CD4-positive, CD25-positive, alpha-beta regulatory T cell (primary cell): ENCODE measurements at regions not wholly inside any gene's neighbourhood (a gene's known extent, or its start where the extent isn't known, plus 50 kb on each side); places are given as distances from the start of the nearest gene placed in this dataset.
"Not testable (repeated sequence)": the region's sequence is repeated elsewhere in the genome, so short reads cannot be mapped to it uniquely, and the experiment has no call there.

Source experiments
- ATAC-seq, 2 donors: fragments of 150-1000 bp; cut with Tn5 transposase; one replicate each; pipeline ENCODE4 v1.10.0; 2021; ENCODE audit warnings: low read depth in 2 of 2, moderate number of reproducible peaks in 2 of 2, moderate library complexity in 1 of 2
- DNase-seq, 3 donors: peaks; one replicate each; pipeline versions ENCODE4 v3.0.0 to v3.0.0-alpha.2; 2012 to 2022; ENCODE audit warnings: mixed read lengths in 1 of 3
- H3K27ac ChIP-seq: one replicate; pipeline ENCODE4 v1.7.0; 2013; ENCODE audit warnings: mild to moderate bottlenecking, low read length; ENCODE audit not compliant: insufficient read depth, poor library complexity, severe bottlenecking
- H3K27me3 ChIP-seq: one replicate; pipeline ENCODE4 v1.7.0; 2013; ENCODE audit warnings: low read length; ENCODE audit not compliant: control insufficient read depth, insufficient read depth
- H3K36me3 ChIP-seq: one replicate; pipeline ENCODE4 v1.7.0; 2013; ENCODE audit warnings: mild to moderate bottlenecking, low read length, moderate library complexity; ENCODE audit not compliant: control insufficient read depth, insufficient read depth
- H3K4me1 ChIP-seq: 2 replicates; pipeline ENCODE4 v1.7.0; 2013; ENCODE audit warnings: mild to moderate bottlenecking, low read length; ENCODE audit not compliant: insufficient read depth, control insufficient read depth, poor library complexity, severe bottlenecking
- H3K4me3 ChIP-seq: one replicate; pipeline ENCODE4 v1.7.0; 2013; ENCODE audit warnings: low read depth, mild to moderate bottlenecking, low read length, moderate library complexity
- H3K9me3 ChIP-seq, 2 experiments: 1 replicate in 1 of 2; 2 replicates in 1 of 2; pipeline ENCODE4 v1.7.0; 2013; ENCODE audit warnings: low read length in 2 of 2, mild to moderate bottlenecking in 1 of 2, moderate library complexity in 1 of 2; ENCODE audit not compliant: control insufficient read depth in 2 of 2
- H3K27ac Mint-ChIP-seq, 3 donors: one replicate each; pipeline ENCODE4 v1.8.0; 2020 to 2022; ENCODE audit warnings: mild to moderate bottlenecking in 3 of 3, mixed read lengths in 3 of 3, moderate library complexity in 2 of 3
- H3K27me3 Mint-ChIP-seq: one replicate; pipeline ENCODE4 v1.8.0; 2022; ENCODE audit warnings: mild to moderate bottlenecking, mixed read lengths
- H3K36me3 Mint-ChIP-seq: one replicate; pipeline ENCODE4 v1.8.0; 2020; ENCODE audit warnings: mixed read lengths
- H3K4me1 Mint-ChIP-seq, 4 donors: one replicate each; pipeline ENCODE4 v1.8.0; 2020 to 2022; ENCODE audit warnings: mixed read lengths in 4 of 4, mild to moderate bottlenecking in 1 of 4
- H3K4me3 Mint-ChIP-seq, 4 donors: one replicate each; pipeline ENCODE4 v1.8.0; 2020 to 2022; ENCODE audit warnings: mild to moderate bottlenecking in 4 of 4, mixed read lengths in 4 of 4, moderate library complexity in 3 of 4
- H3K9me3 Mint-ChIP-seq, 7 donors: one replicate each; pipeline ENCODE4 v1.8.0; 2020 to 2022; ENCODE audit warnings: mixed read lengths in 7 of 7, mild to moderate bottlenecking in 3 of 7, moderate library complexity in 2 of 7

DNA sequence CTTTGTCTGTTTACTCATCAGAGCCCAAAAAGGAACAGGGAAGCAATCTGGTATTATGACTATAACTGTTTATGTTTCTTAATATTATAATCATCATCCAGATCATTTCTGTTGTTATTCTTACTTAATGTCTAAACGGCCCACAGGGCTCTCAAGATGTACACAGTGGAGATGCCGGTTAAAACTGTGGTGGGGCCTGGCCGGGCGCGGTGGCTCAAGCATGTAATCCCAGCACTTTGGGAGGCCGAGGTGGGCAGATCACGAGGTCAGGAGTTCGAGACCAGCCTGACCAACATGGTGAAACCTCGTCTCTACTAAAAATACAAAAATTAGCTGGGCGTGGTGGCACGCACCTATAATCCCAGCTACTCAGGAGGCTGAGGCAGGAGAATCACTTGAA is 381.2 kb upstream of the CAMK1G start:
- peaks cover 15% of the 10 kb centered on the region for H3K27me3 Mint-ChIP-seq
- not testable (repeated sequence) for H3K27ac ChIP-seq, H3K36me3 Mint-ChIP-seq, H3K9me3 Mint-ChIP-seq, ATAC-seq, H3K4me3 ChIP-seq, H3K9me3 ChIP-seq, DNase-seq, H3K27me3 ChIP-seq, H3K4me3 Mint-ChIP-seq, H3K4me1 Mint-ChIP-seq, H3K36me3 ChIP-seq, H3K4me1 ChIP-seq
- peak overlapping the region in 1 of 3 donors; percentile 32 for H3K27ac Mint-ChIP-seq

DNA sequence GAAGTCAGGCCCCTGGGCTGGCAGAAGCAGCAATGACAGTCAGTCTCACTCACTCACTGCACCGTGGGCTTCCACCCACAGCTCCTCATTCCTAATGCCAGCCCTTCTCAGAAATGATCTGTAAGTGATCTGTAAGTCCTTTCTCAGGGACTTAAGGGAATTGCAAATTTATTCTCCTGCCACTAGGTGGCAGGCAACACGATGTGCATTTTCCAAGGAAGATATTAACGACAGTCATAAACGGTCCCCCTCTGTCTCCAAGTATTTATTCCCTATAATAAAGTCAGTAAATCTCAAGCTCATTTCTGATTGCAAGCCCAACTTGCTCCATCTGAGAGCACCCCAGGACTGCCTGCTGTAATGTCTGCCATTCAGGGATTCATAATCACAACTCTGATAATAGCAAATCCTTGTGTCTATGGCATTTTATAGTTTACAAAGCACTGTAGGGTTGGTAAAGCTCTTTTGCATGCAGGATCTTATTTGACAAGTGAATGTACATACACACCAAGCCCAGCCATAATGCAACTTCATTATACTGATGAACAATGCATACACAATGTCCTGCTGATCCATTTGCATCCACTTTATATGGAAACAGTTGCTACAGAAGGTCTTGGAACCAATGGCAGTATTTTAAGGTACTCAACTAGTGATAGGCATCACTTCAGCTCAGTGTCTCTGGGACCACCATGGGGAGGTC is 380.5 kb upstream of the CAMK1G start:
- Histone ChIP-seq H3K27ac (no peak overlapping the region), H3K4me3 (no peak overlapping the region), H3K4me1 (no peaks in the 10 kb centered on the region), H3K9me3 (no peaks in the 10 kb centered on the region), H3K27me3 (peaks cover 6% of the 10 kb centered on the region), H3K36me3 (no peaks in the 10 kb centered on the region)
- peaks cover 0 to 6% (median 1%) of the 10 kb centered on the region in 7 donors for H3K9me3 Mint-ChIP-seq
- ATAC-seq (no peak), DNase-seq (peak in 1 of 3 donors; percentile 31)
- H3K27me3 Mint-ChIP-seq = peaks cover 22% of the 10 kb centered on the region
- H3K4me1 Mint-ChIP-seq = peaks cover 0 to 2% (median under 1%) of the 10 kb centered on the region in 4 donors
- no peak overlapping the region for H3K4me3 Mint-ChIP-seq
- no peak overlapping the region for H3K27ac Mint-ChIP-seq
- H3K36me3 Mint-ChIP-seq = no peaks in the 10 kb centered on the region

DNA sequence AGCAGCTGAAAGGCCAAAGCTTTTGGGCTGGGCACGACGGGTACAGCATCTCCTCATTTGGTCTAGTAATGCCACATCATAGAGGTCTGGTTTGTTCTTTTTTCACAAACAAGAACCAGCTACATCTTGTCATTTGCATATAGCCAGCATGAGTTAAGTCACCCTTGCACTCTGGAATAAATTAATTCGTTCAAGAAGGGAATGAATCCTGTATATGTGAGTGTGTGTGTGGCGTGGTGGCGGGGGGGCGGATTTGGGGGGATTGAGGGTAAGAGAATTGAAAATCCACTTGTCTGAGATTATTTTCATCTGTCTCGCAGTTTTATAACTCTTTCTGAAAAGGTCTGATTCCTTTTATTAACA is 380.0 kb upstream of the CAMK1G start:
- Mint-ChIP-seq H3K4me1 (peaks cover 0 to 2% (median under 1%) of the 10 kb centered on the region in 4 donors), H3K4me3 (no peak overlapping the region), H3K27me3 (peaks cover 26% of the 10 kb centered on the region), H3K9me3 (peaks cover 0 to 6% (median 0%) of the 10 kb centered on the region in 7 donors), H3K27ac (no peak overlapping the region), H3K36me3 (no peaks in the 10 kb centered on the region)
- Histone ChIP-seq H3K27ac (no peak overlapping the region), H3K9me3 (no peaks in the 10 kb centered on the region), H3K27me3 (peaks cover 9% of the 10 kb centered on the region), H3K4me1 (no peaks in the 10 kb centered on the region), H3K4me3 (no peak overlapping the region), H3K36me3 (no peaks in the 10 kb centered on the region)
- ATAC-seq (no peak), DNase-seq (no peak)

DNA sequence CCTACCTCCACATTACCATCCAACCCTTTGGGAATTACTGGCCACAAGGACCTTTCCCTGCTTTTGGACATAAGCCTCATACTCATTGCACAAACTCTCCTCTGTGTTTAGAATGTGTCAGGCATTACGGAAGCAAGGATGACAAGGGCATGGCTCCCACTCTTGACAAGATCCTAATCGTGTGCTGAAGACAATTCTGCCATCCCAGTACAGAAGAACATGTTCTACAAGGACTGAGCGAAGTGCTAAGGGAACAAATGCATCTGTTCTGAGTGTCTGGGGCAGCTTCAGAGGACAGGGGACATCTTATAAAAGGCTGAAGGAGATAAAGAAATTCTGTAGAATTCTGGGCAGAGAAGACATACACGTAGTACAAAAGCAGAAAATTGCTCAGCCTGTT is 378.5 kb upstream of the CAMK1G start:
- Histone ChIP-seq H3K4me3 (no peak overlapping the region), H3K27me3 (peaks cover 16% of the 10 kb centered on the region), H3K36me3 (no peaks in the 10 kb centered on the region), H3K9me3 (no peaks in the 10 kb centered on the region), H3K27ac (no peak overlapping the region), H3K4me1 (no peaks in the 10 kb centered on the region)
- DNase-seq = no peak
- ATAC-seq = no peak
- no peaks in the 10 kb centered on the region for H3K36me3 Mint-ChIP-seq
- peaks cover 0 to 2% (median under 1%) of the 10 kb centered on the region in 4 donors for H3K4me1 Mint-ChIP-seq
- peaks cover 0 to 2% (median 0%) of the 10 kb centered on the region in 7 donors for H3K9me3 Mint-ChIP-seq
- no peak overlapping the region for H3K4me3 Mint-ChIP-seq
- no peak overlapping the region for H3K27ac Mint-ChIP-seq
- peaks cover 31% of the 10 kb centered on the region for H3K27me3 Mint-ChIP-seq

DNA sequence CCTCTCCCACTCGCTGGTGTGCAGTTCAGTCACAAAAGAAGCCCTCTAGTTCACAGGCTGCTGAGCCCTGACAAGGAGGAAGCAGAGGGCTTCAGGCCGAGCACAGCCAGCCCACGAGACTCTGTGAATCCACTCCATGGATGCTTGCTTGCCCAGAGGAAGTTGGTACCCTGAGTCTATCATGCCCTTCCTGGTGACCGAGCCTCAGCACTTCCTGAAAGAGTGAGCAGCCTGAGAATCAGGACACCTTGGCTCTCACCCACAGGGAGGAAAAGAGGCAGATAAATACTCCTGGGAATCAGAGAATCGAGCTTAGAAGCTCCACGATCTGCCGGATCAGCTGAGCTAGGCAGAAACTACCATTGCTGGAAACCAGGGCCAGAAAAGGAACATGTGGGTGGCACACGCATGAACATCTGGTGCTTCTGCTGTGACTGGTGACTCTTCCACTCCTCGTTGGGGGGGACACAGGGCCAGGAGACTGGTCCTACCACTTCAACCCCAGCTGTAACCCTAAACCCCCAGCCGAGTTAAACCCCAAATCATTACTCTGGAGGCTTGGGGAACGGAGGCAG is 376.3 kb upstream of the CAMK1G start:
- Mint-ChIP-seq H3K9me3 (no peaks in the 10 kb centered on the region), H3K4me3 (no peak overlapping the region), H3K27ac (no peak overlapping the region), H3K4me1 (peaks cover 0 to 2% (median under 1%) of the 10 kb centered on the region in 4 donors), H3K36me3 (no peaks in the 10 kb centered on the region), H3K27me3 (peaks cover 30% of the 10 kb centered on the region)
- no peak for DNase-seq
- ATAC-seq = no peak
- H3K27me3 ChIP-seq = peaks cover 18% of the 10 kb centered on the region
- no peaks in the 10 kb centered on the region for H3K9me3 ChIP-seq
- no peak overlapping the region for H3K4me3 ChIP-seq
- no peaks in the 10 kb centered on the region for H3K36me3 ChIP-seq
- H3K4me1 ChIP-seq = no peaks in the 10 kb centered on the region
- H3K27ac ChIP-seq = no peak overlapping the region

DNA sequence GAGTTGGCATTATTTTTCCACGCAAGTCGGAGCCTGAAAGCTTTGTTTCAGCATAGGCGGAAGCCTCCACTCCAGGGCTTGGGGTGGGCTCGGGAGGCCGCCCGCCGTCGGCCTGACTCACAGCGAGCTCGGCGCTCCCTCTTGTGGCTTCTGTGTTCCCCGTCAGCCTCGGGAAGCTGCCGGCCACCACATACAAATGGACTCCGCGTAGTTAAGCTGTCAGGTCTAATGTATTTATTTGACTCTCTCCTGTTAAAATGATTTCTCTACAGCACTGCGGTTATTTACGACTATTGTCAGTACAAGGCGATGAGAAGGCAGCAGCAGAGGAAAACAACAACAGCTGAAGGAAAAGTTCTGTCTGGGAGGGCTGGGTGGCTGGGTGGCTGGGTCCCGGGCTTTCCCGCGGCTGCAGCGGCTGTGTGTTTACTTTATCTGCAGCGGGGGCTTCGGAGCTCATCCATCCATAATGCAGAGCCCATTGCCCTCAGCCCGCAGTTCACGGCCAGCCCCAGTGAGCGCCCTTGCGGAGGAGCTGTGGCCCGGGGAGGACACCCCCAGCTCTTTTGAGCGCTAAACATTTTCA is 375.7 kb upstream of the CAMK1G start:
- DNase-seq (peak in 1 of 3 donors; percentile 7), ATAC-seq (no peak)
- H3K27me3 ChIP-seq = peaks cover 18% of the 10 kb centered on the region
- H3K36me3 ChIP-seq = no peaks in the 10 kb centered on the region
- no peak overlapping the region for H3K4me3 Mint-ChIP-seq
- no peaks in the 10 kb centered on the region for H3K9me3 Mint-ChIP-seq
- no peak overlapping the region for H3K4me3 ChIP-seq
- no peaks in the 10 kb centered on the region for H3K9me3 ChIP-seq
- no peak overlapping the region for H3K27ac Mint-ChIP-seq
- H3K27ac ChIP-seq = no peak overlapping the region
- H3K4me1 Mint-ChIP-seq = peaks cover 0 to 2% (median under 1%) of the 10 kb centered on the region in 4 donors
- peaks cover 30% of the 10 kb centered on the region for H3K27me3 Mint-ChIP-seq
- no peaks in the 10 kb centered on the region for H3K4me1 ChIP-seq
- H3K36me3 Mint-ChIP-seq = no peaks in the 10 kb centered on the region

DNA sequence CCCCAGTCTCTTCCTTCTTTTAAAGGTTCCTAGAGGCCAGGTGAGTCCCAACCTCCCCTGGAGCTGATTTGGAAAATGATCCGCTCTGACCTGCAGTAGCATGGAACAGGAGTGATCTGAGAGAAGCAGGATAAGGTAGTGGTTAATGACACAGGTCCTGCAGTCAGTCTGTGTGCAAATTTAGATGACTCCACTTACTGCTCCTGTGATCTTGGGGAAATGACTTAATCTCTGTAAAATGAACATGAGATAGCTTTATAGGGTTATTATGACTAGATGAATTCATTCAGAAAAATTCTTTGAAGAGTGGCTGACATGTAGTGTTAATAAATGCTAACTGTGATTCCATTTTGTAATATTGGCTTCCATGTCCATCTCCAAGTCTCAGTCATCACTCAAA is 374.9 kb upstream of the CAMK1G start:
- no peaks in the 10 kb centered on the region for H3K36me3 Mint-ChIP-seq
- H3K4me1 ChIP-seq = no peaks in the 10 kb centered on the region

More for the DNA sequence above, 374.9 kb upstream of the CAMK1G start:
- H3K27me3 ChIP-seq = peaks cover 18% of the 10 kb centered on the region
- ATAC-seq (no peak), DNase-seq (no peak)
- H3K4me3 ChIP-seq = no peak overlapping the region
- H3K9me3 ChIP-seq = no peaks in the 10 kb centered on the region
- H3K27ac ChIP-seq = no peak overlapping the region
- no peaks in the 10 kb centered on the region for H3K36me3 ChIP-seq
- Mint-ChIP-seq H3K4me1 (peaks cover 0 to 2% (median under 1%) of the 10 kb centered on the region in 4 donors), H3K4me3 (no peak overlapping the region), H3K9me3 (no peaks in the 10 kb centered on the region), H3K27ac (no peak overlapping the region), H3K27me3 (peaks cover 26% of the 10 kb centered on the region)
